Neural cell (in vitro differentiated cells): ENCODE measurements at regions not wholly inside any gene's neighbourhood (a gene's known extent, or its start where the extent isn't known, plus 50 kb on each side); places are given as distances from the start of the nearest gene placed in this dataset.

Source experiments
- EP300 ChIP-seq: fragments of 450-650 bp; conservative IDR thresholded peaks from 2 replicates; pipeline ENCODE4 v1.6.1; 2014; ENCODE audit warnings: antibody characterized with exemption, mild to moderate bottlenecking, moderate library complexity; ENCODE audit not compliant: poor library complexity, severe bottlenecking
- EZH2 ChIP-seq: fragments of 200-600, 300-800 bp; shearing (Covaris generic), sonication (generic); IDR thresholded peaks from 2 replicates; pipeline ENCODE4 v1.6.1; 2014; ENCODE audit warnings: antibody characterized with exemption, low read length, borderline replicate concordance, mild to moderate bottlenecking; ENCODE audit not compliant: insufficient read depth, poor library complexity, severe bottlenecking
- POLR2AphosphoS5 ChIP-seq: IDR thresholded peaks from 2 replicates; pipeline ENCODE4 v1.6.1; 2012
- RAD21 ChIP-seq: fragments of 450-650 bp; conservative IDR thresholded peaks from 2 replicates; pipeline ENCODE4 v1.6.1; 2014; ENCODE audit warnings: antibody characterized with exemption, mild to moderate bottlenecking, moderate library complexity
- TF ChIP-seq, protein P1 (sequence below): IDR thresholded peaks from 2 replicates; pipeline ENCODE4 v1.6.1; 2012; ENCODE audit warnings: borderline replicate concordance
- TF ChIP-seq, protein P2 (sequence below): fragments of 450-650 bp; IDR thresholded peaks from 2 replicates; pipeline ENCODE4 v1.5.1; 2014; ENCODE audit warnings: antibody characterized with exemption, mild to moderate bottlenecking, moderate library complexity; ENCODE audit not compliant: poor library complexity, severe bottlenecking

DNA sequence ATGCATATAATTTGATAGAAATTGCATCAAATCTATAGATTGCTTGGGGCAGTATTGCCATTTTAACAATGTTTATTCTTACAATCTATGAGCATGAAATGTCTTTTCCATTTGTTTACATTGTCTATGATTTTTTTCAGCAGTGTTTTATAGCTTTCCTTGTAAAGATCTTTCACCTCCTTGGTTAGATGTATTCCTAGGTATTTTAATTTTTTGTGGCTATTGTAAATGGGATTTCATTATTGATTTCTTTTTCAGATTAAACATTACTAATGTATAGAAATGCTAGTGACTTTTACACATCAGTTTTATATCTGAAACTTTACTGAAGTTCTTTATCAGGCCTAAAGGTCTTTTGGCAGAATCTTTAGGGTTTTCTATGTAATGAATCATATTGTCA is 237.6 kb upstream of the STAC start:
- TF ChIP-seq, protein P1, sequence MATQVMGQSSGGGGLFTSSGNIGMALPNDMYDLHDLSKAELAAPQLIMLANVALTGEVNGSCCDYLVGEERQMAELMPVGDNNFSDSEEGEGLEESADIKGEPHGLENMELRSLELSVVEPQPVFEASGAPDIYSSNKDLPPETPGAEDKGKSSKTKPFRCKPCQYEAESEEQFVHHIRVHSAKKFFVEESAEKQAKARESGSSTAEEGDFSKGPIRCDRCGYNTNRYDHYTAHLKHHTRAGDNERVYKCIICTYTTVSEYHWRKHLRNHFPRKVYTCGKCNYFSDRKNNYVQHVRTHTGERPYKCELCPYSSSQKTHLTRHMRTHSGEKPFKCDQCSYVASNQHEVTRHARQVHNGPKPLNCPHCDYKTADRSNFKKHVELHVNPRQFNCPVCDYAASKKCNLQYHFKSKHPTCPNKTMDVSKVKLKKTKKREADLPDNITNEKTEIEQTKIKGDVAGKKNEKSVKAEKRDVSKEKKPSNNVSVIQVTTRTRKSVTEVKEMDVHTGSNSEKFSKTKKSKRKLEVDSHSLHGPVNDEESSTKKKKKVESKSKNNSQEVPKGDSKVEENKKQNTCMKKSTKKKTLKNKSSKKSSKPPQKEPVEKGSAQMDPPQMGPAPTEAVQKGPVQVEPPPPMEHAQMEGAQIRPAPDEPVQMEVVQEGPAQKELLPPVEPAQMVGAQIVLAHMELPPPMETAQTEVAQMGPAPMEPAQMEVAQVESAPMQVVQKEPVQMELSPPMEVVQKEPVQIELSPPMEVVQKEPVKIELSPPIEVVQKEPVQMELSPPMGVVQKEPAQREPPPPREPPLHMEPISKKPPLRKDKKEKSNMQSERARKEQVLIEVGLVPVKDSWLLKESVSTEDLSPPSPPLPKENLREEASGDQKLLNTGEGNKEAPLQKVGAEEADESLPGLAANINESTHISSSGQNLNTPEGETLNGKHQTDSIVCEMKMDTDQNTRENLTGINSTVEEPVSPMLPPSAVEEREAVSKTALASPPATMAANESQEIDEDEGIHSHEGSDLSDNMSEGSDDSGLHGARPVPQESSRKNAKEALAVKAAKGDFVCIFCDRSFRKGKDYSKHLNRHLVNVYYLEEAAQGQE, result no peak
- TF ChIP-seq, protein P2, sequence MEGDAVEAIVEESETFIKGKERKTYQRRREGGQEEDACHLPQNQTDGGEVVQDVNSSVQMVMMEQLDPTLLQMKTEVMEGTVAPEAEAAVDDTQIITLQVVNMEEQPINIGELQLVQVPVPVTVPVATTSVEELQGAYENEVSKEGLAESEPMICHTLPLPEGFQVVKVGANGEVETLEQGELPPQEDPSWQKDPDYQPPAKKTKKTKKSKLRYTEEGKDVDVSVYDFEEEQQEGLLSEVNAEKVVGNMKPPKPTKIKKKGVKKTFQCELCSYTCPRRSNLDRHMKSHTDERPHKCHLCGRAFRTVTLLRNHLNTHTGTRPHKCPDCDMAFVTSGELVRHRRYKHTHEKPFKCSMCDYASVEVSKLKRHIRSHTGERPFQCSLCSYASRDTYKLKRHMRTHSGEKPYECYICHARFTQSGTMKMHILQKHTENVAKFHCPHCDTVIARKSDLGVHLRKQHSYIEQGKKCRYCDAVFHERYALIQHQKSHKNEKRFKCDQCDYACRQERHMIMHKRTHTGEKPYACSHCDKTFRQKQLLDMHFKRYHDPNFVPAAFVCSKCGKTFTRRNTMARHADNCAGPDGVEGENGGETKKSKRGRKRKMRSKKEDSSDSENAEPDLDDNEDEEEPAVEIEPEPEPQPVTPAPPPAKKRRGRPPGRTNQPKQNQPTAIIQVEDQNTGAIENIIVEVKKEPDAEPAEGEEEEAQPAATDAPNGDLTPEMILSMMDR, result no peak
- no peak for TF ChIP-seq EZH2
- TF ChIP-seq EP300, result no peak
- TF ChIP-seq POLR2AphosphoS5, result no peak
- no peak for TF ChIP-seq RAD21
